ENCODE measurements at regions not wholly inside any gene's neighbourhood (a gene's known extent, or its start where the extent isn't known, plus 50 kb on each side); places are given as distances from the start of the nearest gene placed in this dataset.

GRCh38 chr3:64816355-64816754 lies 128.6 kb upstream of the ADAMTS9 start:
- TF ChIP-seq, protein P1, sequence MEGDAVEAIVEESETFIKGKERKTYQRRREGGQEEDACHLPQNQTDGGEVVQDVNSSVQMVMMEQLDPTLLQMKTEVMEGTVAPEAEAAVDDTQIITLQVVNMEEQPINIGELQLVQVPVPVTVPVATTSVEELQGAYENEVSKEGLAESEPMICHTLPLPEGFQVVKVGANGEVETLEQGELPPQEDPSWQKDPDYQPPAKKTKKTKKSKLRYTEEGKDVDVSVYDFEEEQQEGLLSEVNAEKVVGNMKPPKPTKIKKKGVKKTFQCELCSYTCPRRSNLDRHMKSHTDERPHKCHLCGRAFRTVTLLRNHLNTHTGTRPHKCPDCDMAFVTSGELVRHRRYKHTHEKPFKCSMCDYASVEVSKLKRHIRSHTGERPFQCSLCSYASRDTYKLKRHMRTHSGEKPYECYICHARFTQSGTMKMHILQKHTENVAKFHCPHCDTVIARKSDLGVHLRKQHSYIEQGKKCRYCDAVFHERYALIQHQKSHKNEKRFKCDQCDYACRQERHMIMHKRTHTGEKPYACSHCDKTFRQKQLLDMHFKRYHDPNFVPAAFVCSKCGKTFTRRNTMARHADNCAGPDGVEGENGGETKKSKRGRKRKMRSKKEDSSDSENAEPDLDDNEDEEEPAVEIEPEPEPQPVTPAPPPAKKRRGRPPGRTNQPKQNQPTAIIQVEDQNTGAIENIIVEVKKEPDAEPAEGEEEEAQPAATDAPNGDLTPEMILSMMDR (IDR thresholded peaks at IDR 0.05; ENCODE audit: insufficient read depth, low read depth, low read length) = no peak
- TF ChIP-seq EZH2 (IDR thresholded peaks at IDR 0.05; ENCODE audit: insufficient read depth, low read length) = no peak
